ENCODE measurements at regions not wholly inside any gene's neighbourhood (a gene's known extent, or its start where the extent isn't known, plus 50 kb on each side); places are given as distances from the start of the nearest gene placed in this dataset.

- TF ChIP-seq CTCF (IDR thresholded peaks at IDR 0.05; ENCODE audit: low read depth, low read length) = no peak
- DNase-seq (ENCODE audit: low read depth in 2 of 2) = no peak
- no peak overlapping the region for H3K4me3 ChIP-seq (replicated peaks in 1 of 2; ENCODE audit: low read depth in 2 of 2, low read length in 2 of 2)
Measured at GRCh38 chr2:237221443-237221842, 135.8 kb downstream of the COPS8 start.

- DNase-seq (ENCODE audit: low read depth in 2 of 2) = peak; percentile 93 to 98
- TF ChIP-seq CTCF (IDR thresholded peaks at IDR 0.05; ENCODE audit: low read depth, low read length) = no peak
- H3K4me3 ChIP-seq (replicated peaks in 1 of 2; ENCODE audit: low read depth in 2 of 2, low read length in 2 of 2) = no peak overlapping the region
Measured at GRCh38 chr2:237222178-237222577, 136.5 kb downstream of the COPS8 start.

- no peak overlapping the region for H3K4me3 ChIP-seq (replicated peaks in 1 of 2; ENCODE audit: low read depth in 2 of 2, low read length in 2 of 2)
- peak; percentile 3 for TF ChIP-seq CTCF (IDR thresholded peaks at IDR 0.05; ENCODE audit: low read depth, low read length)
- DNase-seq (ENCODE audit: low read depth in 2 of 2) = peak in 1 of 2 donors; percentile 43
Measured at GRCh38 chr2:237222601-237223041, 136.9 kb downstream of the COPS8 start.

- H3K4me3 ChIP-seq (replicated peaks in 1 of 2; ENCODE audit: low read depth in 2 of 2, low read length in 2 of 2) = no peak overlapping the region
- peak; percentile 99 to 100 for DNase-seq (ENCODE audit: low read depth in 2 of 2)
- TF ChIP-seq CTCF (IDR thresholded peaks at IDR 0.05; ENCODE audit: low read depth, low read length) = no peak
Measured at GRCh38 chr2:237223201-237223861, 137.6 kb downstream of the COPS8 start.

- no peak for TF ChIP-seq CTCF (IDR thresholded peaks at IDR 0.05; ENCODE audit: low read depth, low read length)
- H3K4me3 ChIP-seq (replicated peaks in 1 of 2; ENCODE audit: low read depth in 2 of 2, low read length in 2 of 2) = no peak overlapping the region
- no peak for DNase-seq (ENCODE audit: low read depth in 2 of 2)
Measured at GRCh38 chr2:237227190-237227589, 141.5 kb downstream of the COPS8 start.

GRCh38 chr2:237227592-237228280, 142.0 kb downstream of the COPS8 start:
- DNase-seq (ENCODE audit: low read depth in 2 of 2) = peak; percentile 87 to 95
- H3K4me3 ChIP-seq (replicated peaks in 1 of 2; ENCODE audit: low read depth in 2 of 2, low read length in 2 of 2) = no peak overlapping the region
- no peak for TF ChIP-seq CTCF (IDR thresholded peaks at IDR 0.05; ENCODE audit: low read depth, low read length)
